GM18505 (cell line): ENCODE measurements at regions not wholly inside any gene's neighbourhood (a gene's known extent, or its start where the extent isn't known, plus 50 kb on each side); places are given as distances from the start of the nearest gene placed in this dataset.
"Not testable (repeated sequence)": the region's sequence is repeated elsewhere in the genome, so short reads cannot be mapped to it uniquely, and the experiment has no call there.

Experiments used
- ATAC-seq: cut with Tn5 transposase; IDR thresholded peaks from one replicate; pipeline ENCODE4 v1.9.1; 2021; ENCODE audit not compliant: unreplicated experiment
- POLR2A ChIP-seq: IDR thresholded peaks from 4 replicates; pipeline ENCODE4 v1.6.1; 2011; ENCODE audit warnings: borderline replicate concordance; ENCODE audit not compliant: insufficient read depth, insufficient read length; ENCODE audit errors: extremely low read depth

GRCh38 chr2:234398531-234398930 lies 98.3 kb downstream of the ARL4C start:
- TF ChIP-seq POLR2A: no peak
- ATAC-seq: no peak

GRCh38 chr2:234395891-234396420 lies 100.9 kb downstream of the ARL4C start:
- TF ChIP-seq POLR2A: no peak
- ATAC-seq: no peak

GRCh38 chr2:234394450-234394849 lies 102.4 kb downstream of the ARL4C start:
- ATAC-seq: no peak
- no peak for TF ChIP-seq POLR2A

- ATAC-seq: no peak
- TF ChIP-seq POLR2A: no peak
These were observed 103.5 kb downstream of the ARL4C start for GRCh38 chr2:234393354-234393753.

GRCh38 chr2:234392041-234392615 lies 104.8 kb downstream of the ARL4C start:
- no peak for TF ChIP-seq POLR2A
- ATAC-seq: no peak

GRCh38 chr2:234391625-234392024 lies 105.3 kb downstream of the ARL4C start:
- no peak for TF ChIP-seq POLR2A
- no peak for ATAC-seq

GRCh38 chr2:234389661-234390060 lies 107.2 kb downstream of the ARL4C start:
- ATAC-seq: not testable (repeated sequence)

- ATAC-seq: no peak
- no peak for TF ChIP-seq POLR2A
These were observed 108.3 kb downstream of the ARL4C start for GRCh38 chr2:234388591-234388990.

- no peak for ATAC-seq
- TF ChIP-seq POLR2A: no peak
These were observed 109.9 kb downstream of the ARL4C start for GRCh38 chr2:234386971-234387370.

GRCh38 chr2:234382131-234382530 lies 114.8 kb downstream of the ARL4C start:
- no peak for TF ChIP-seq POLR2A
- ATAC-seq: no peak

- not testable (repeated sequence) for ATAC-seq
These were observed 117.9 kb downstream of the ARL4C start for GRCh38 chr2:234378958-234379357.

GRCh38 chr2:234378440-234378839 lies 118.4 kb downstream of the ARL4C start:
- TF ChIP-seq POLR2A: no peak
- ATAC-seq: no peak

- no peak for ATAC-seq
- TF ChIP-seq POLR2A: no peak
These were observed 119.0 kb downstream of the ARL4C start for GRCh38 chr2:234377761-234378391.

GRCh38 chr2:234376229-234376628 lies 120.7 kb downstream of the ARL4C start:
- ATAC-seq: no peak

More at GRCh38 chr2:234376229-234376628, 120.7 kb downstream of the ARL4C start:
- TF ChIP-seq POLR2A: no peak
